ENCODE measurements at regions not wholly inside any gene's neighbourhood (a gene's known extent, or its start where the extent isn't known, plus 50 kb on each side); places are given as distances from the start of the nearest gene placed in this dataset.

GRCh38 chr22:19579115-19579811 lies 55.1 kb upstream of the CLDN5 start:
- Histone ChIP-seq H3K27me3 (no peaks in the 10 kb centered on the region), H3K4me1 (no peaks in the 10 kb centered on the region), H3K4me3 (no peak overlapping the region), H3K9me3 (no peaks in the 10 kb centered on the region), H3K36me3 (replicated peaks in 1 of 2; ENCODE audit: insufficient read depth in 1 of 2, low read depth in 2 of 2) (no peaks in the 10 kb centered on the region), H3K27ac (no peak overlapping the region)
- DNase-seq (no peak), ATAC-seq (no peak)
- intact Hi-C loops (cut with DNase I), result no loop called here
- no peak for TF ChIP-seq CTCF (IDR thresholded peaks at IDR 0.05)
- no peak for TF ChIP-seq POLR2A (IDR thresholded peaks at IDR 0.05)
- 56 to 70% methylated on average over 3 to 4 of the region's 4 CpGs for WGBS, 2 donors

- Histone ChIP-seq H3K9me3 (no peaks in the 10 kb centered on the region), H3K27ac (no peak overlapping the region), H3K4me1 (no peaks in the 10 kb centered on the region), H3K36me3 (replicated peaks in 1 of 2; ENCODE audit: insufficient read depth in 1 of 2, low read depth in 2 of 2) (no peaks in the 10 kb centered on the region), H3K27me3 (no peaks in the 10 kb centered on the region), H3K4me3 (no peak overlapping the region)
- intact Hi-C loops (cut with DNase I), result no loop called here
- WGBS, 2 donors, result 40 to 54% methylated on average over 12 of the region's 12 CpGs
- DNase-seq (no peak), ATAC-seq (no peak)
- TF ChIP-seq CTCF (IDR thresholded peaks at IDR 0.05) (no peak), POLR2A (IDR thresholded peaks at IDR 0.05) (no peak)
These were observed 55.7 kb upstream of the CLDN5 start for GRCh38 chr22:19579880-19580279.

DNA sequence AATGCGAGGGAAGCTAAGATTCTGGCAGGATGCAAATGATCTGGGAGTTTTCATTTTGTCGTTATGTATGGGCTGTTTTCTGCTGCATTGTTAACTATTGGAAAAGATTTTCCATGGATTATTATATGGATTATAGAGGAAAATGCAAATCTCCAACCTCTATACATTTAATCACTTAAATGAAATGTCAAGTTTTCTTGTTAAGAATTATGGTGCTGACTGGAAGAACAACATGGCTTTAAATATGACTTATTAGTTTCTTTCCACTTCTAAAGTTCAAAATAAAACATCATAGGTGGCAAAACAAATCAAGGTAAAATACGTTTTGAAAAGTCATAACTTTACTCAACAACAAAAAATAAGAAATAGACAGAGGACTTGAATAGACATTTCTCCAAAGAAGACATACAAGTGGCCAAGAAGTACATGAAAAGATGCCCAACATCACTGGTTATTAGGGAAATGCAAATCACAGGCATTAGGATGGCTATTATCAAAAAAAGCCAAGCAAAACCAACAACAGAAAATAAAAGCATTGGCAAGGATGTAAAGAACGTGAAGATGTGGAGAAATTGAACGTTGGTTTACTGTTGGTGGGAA lies 56.2 kb upstream of the CLDN5 start:
- DNase-seq (no peak), ATAC-seq (no peak)
- Histone ChIP-seq H3K36me3 (replicated peaks in 1 of 2; ENCODE audit: insufficient read depth in 1 of 2, low read depth in 2 of 2) (no peaks in the 10 kb centered on the region), H3K4me1 (no peaks in the 10 kb centered on the region), H3K9me3 (no peaks in the 10 kb centered on the region), H3K27me3 (no peaks in the 10 kb centered on the region), H3K27ac (no peak overlapping the region), H3K4me3 (no peak overlapping the region)
- intact Hi-C loops (cut with DNase I), result no loop called here
- 53 to 59% methylated on average over 5 of the region's 5 CpGs for whole genome bisulfite sequencing, 2 donors
- no peak for TF ChIP-seq CTCF (IDR thresholded peaks at IDR 0.05)
- TF ChIP-seq POLR2A (IDR thresholded peaks at IDR 0.05), result no peak

GRCh38 chr22:19582033-19582693 lies 58.0 kb upstream of the CLDN5 start:
- TF ChIP-seq POLR2A (IDR thresholded peaks at IDR 0.05), result no peak
- no peak for TF ChIP-seq CTCF (IDR thresholded peaks at IDR 0.05)
- H3K4me1 ChIP-seq, result no peaks in the 10 kb centered on the region
- no peak overlapping the region for H3K4me3 ChIP-seq
- no peak overlapping the region for H3K27ac ChIP-seq
- DNase-seq, result no peak
- 78 to 84% methylated on average over 17 of the region's 17 CpGs for WGBS, 2 donors
- H3K9me3 ChIP-seq, result no peaks in the 10 kb centered on the region
- intact Hi-C loops (cut with DNase I), result no loop called here
- no peaks in the 10 kb centered on the region for H3K36me3 ChIP-seq (replicated peaks in 1 of 2; ENCODE audit: insufficient read depth in 1 of 2, low read depth in 2 of 2)
- no peak for ATAC-seq
- H3K27me3 ChIP-seq, result no peaks in the 10 kb centered on the region
